H1 (cell line): ENCODE measurements at regions not wholly inside any gene's neighbourhood (a gene's known extent, or its start where the extent isn't known, plus 50 kb on each side); places are given as distances from the start of the nearest gene placed in this dataset.

Experiments used
- GABPA ChIP-seq: IDR thresholded peaks from 2 replicates; pipeline ENCODE4 v1.6.1; 2011; ENCODE audit warnings: mild to moderate bottlenecking, low read length, moderate library complexity, borderline replicate concordance; ENCODE audit not compliant: insufficient read depth
- JUND ChIP-seq: IDR thresholded peaks from 2 replicates; pipeline ENCODE4 v1.6.1; 2011; ENCODE audit warnings: mild to moderate bottlenecking, improper control_type of control experiment, low read length
- MAFK ChIP-seq: IDR thresholded peaks from 2 replicates; pipeline ENCODE4 v1.6.1; 2012; ENCODE audit warnings: low read depth, mild to moderate bottlenecking, improper control_type of control experiment, low read length
- SP4 ChIP-seq: IDR thresholded peaks from 2 replicates; pipeline ENCODE4 v1.6.1; 2012; ENCODE audit warnings: low read length, inconsistent platforms

- TF ChIP-seq MAFK (no peak), SP4 (no peak), JUND (no peak), GABPA (no peak)
Measured at GRCh38 chr22:22751043-22751603, 106.7 kb downstream of the GGTLC2 start (continued).
